Mesenteric fat pad (tissue), 1 donor: ENCODE measurements at regions not wholly inside any gene's neighbourhood (a gene's known extent, or its start where the extent isn't known, plus 50 kb on each side); places are given as distances from the start of the nearest gene placed in this dataset.
A peak's percentile ranks its signal among the peaks of the same experiment; 100 is the strongest.

ENCODE experiments used
- DNase-seq: peaks from one replicate; pipeline ENCODE4 v3.0.0-alpha.2; 2020; ENCODE audit warnings: low spot score
- donor health status: DM: yes; HTN: yes; CAD: no.

DNA sequence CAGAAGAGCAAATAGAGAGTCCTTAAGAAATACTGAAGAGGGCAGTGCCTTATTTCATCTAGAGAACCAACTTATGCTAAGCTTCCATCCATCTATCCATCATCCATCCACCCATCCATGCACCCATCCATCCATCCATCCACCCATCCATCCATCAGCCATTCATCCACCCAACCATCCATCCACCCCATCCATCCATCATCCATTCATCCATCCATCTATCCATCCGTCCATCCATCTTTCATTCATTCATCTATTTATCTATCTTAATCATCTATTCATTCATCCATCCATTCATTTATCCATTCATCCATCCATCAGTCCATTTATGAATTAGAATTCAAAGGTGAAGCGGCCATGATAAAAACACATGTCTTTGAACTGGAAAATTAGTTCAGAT, 171.5 kb upstream of the FMN2 start:
- no peak for DNase-seq

DNA sequence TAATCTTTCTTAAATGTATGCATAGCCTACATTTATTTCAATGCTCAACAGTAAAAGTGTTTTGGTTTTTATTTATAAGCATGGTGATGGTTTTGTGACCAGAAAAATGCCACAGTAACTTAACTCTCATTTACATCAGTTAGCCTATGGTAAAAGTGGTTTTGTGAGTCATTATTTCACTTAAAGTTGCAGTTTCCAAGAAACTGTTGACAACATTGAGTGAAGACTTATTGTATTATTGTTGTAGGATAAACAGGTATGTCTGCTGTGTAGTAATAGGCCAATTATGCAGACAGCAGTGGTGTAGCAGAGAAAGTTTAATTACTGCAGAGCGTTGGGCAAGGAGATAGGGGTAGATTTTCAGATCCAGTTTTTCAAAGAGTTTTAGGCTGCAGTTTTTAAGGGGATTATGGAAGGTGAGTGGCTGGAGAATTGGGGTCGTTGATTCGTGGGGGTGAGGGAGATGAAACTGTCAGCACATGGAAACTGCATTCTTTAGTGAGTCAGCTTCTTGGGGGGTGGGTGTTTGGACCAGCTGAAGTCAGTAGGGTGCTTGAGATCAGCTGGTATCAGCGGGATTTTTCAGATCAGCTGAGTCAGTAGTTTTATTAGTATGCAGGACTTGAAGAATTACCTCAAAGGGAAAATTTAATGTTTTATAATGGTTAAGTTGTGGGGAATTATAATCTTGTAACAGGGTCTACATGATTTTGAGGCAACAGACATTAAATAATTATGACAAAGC, 168.7 kb upstream of the FMN2 start:
- no peak for DNase-seq

- no peak for DNase-seq
These were observed 166.8 kb upstream of the FMN2 start for GRCh38 chr1:239924741-239925350.

GRCh38 chr1:239926184-239926583, 165.5 kb upstream of the FMN2 start:
- DNase-seq, result no peak

GRCh38 chr1:239929317-239929716, 162.4 kb upstream of the FMN2 start:
- DNase-seq, result no peak

GRCh38 chr1:239930686-239931262, 160.9 kb upstream of the FMN2 start:
- DNase-seq, result no peak

DNA sequence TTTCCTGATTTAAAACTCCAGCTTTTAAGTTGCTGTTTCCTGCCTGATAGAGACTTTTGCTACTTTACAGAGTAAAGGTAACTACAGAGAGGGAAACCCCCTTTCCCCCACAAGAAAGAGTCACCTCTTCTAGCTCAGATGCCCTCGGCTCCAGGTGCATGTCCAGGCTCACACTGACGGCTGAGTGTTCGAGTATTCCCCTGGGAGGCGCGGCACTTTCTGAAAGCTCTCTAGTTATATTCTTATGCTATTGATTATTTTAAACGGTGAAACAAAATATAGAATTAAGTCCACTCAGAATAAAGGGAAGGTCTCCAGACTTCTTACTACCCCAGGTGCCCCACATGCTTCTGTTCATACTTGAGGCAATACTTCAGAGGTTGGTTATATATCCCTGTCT, 160.3 kb upstream of the FMN2 start:
- no peak for DNase-seq

DNA sequence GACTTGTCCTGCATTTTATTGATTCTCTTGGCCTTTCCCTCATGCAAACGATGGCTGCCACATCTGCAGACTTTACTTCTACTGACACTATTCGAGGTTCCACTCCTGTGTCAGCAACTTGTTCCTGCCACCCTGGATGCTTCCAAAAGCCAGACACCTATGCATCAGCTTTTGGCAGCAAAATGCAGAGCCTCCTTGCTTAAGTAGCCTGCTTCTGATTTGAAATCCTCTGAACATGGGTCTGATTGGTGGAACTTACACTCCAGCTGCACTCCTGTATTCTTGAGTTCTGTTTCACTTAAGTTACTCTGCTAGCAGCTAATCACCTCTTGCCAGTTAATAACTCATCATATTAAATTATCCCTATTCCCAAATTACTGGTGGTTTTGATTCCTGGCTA, 152.1 kb upstream of the FMN2 start:
- DNase-seq, result no peak

DNA sequence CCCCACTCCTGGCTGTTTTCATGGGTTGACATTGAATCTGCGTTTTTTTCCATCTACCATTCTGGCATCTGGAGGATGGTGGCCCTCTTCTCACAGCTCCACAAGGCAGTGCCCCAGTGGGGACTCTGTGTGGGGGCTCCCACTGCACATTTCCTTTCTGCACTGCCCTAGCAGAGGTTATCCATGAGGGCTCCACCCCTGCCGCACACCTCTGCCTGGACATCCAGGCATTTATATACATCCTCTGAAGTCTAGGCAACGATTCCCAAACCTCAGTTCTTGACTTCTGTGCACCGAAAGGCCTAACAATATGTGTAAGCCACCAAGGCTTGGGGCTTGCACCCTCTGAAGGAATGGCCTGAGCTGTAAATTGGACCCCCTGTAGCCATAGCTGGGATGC, 147.9 kb upstream of the FMN2 start:
- no peak for DNase-seq

DNA sequence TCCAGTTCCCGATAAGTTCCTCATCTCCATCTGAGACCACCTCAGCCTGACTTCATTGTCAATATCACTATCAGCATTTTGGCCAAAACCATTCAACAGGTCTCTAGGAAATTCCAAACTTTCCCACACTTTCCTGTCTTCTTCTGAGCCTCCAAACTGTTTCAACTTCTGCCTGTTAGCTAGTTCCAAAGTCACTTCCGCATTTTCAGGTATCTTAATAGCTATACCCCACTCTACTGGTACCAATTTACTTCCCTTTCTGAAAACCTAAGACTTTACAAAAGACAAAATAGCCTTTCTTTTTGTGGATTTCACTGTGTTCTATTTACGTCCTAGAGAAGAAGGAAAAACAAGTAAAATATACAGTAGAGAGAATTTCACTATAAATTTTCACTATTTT, 147.0 kb upstream of the FMN2 start:
- no peak for DNase-seq

DNA sequence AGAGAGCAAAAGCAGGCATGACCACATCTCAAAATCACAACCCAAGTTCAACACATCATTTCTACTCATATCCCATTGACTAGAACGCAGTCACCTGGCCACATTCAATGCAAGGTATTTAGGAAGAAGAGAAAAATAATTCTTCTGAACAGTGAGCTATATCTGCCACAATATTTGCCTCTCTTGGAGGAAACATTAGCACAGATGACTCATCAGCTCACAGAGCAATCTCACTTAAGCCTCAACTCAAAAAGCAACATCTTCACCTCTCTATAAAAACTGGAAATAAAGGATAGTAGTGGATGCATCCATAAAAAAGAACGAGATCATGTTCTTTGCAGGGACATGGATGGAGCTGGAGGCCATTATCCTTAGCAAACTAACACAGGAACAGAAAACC, 143.9 kb upstream of the FMN2 start:
- no peak for DNase-seq

- no peak for DNase-seq
These were observed 140.1 kb upstream of the FMN2 start for GRCh38 chr1:239951511-239952140.

- DNase-seq, result peak; percentile 80
These were observed 139.1 kb upstream of the FMN2 start for GRCh38 chr1:239952348-239953308.

DNA sequence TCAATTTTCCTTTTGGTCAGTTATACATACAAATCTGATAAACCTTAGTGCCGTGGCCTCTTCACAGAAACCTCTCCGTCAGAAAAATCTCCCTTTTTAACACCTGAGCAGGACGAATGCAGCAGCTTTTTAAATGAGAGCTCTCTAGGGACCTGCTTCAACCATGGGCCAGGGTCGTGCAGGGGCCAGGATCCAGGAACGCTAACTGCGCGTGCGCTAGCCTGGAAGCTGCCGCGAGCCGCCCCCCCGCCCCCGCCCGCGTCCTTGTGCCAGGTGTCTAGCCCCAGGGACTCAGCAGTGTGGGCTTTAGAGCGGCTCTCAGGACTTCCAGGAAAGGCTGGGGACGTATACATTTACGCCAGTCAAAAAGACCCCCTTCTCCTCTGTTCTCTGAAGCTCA, 136.8 kb upstream of the FMN2 start:
- DNase-seq, result no peak

- no peak for DNase-seq
These were observed 136.3 kb upstream of the FMN2 start for GRCh38 chr1:239955431-239955830.

- no peak for DNase-seq
These were observed 135.4 kb upstream of the FMN2 start for GRCh38 chr1:239956263-239956662.

- no peak for DNase-seq
These were observed 133.6 kb upstream of the FMN2 start for GRCh38 chr1:239958063-239958462.

DNA sequence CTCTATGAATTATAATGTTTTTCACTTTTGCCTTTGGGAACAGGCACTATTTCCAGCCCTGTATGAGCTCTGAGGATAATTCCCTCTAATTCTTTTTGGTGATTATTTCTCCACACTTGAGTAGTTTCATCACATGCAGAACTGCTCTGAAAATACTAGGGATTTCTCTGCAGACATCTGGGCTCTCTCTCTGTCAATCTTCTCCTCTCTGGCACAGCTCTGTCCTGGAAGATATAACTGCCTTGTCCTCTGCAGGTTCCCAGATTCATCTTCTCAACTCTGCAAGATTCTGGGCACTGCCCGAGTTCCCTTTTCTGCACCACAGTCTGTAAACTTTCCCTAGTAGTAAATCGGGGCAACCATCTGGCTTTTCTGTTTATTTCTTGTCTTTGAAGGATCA, 131.3 kb upstream of the FMN2 start:
- DNase-seq, result no peak

DNA sequence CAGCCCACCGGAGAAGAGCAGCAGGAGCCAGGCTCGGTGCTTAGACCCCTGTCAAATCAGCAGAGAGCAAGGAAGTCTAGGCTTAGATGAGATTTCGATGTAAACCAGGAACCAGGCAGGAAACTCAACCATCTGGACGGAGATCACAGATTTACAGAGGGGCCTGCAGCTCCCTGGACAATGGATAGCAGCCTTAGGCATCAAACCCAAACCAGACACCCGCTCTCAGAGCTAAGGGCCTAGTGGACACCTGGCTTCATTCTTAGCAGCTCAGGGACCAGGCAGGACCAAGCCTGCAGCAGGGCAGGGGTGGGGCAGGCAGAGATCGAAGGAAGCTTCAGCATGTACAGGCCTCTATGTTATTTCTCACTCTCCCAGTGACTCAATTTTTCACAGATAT, 127.8 kb upstream of the FMN2 start:
- no peak for DNase-seq

- DNase-seq, result no peak
These were observed 115.3 kb upstream of the FMN2 start for GRCh38 chr1:239976130-239976968.
